ENCODE measurements at regions not wholly inside any gene's neighbourhood (a gene's known extent, or its start where the extent isn't known, plus 50 kb on each side); places are given as distances from the start of the nearest gene placed in this dataset.

- no peak for TF ChIP-seq BHLHE40 (IDR thresholded peaks at IDR 0.05; ENCODE audit: low read length)
- no peak for TF ChIP-seq ZNF331 (CRISPR knock-in tag; IDR thresholded peaks at IDR 0.05)
- no peak for TF ChIP-seq NFKB2 (CRISPR knock-in tag; IDR thresholded peaks at IDR 0.05; ENCODE audit: borderline replicate concordance)
Measured at GRCh38 chr2:120570546-120570945, 165.1 kb upstream of the GLI2 start.
